NT2/D1 (cell line): ENCODE measurements at regions not wholly inside any gene's neighbourhood (a gene's known extent, or its start where the extent isn't known, plus 50 kb on each side); places are given as distances from the start of the nearest gene placed in this dataset.

ENCODE experiments used
- DNase-seq: peaks from one replicate; pipeline ENCODE4 v3.0.0-alpha.2; 2011; ENCODE audit warnings: low read depth, low spot score
- H3K27me3 ChIP-seq: 2 replicates; pipeline ENCODE4 v1.6.0; 2011; ENCODE audit warnings: mild to moderate bottlenecking; ENCODE audit not compliant: insufficient read length, insufficient read depth
- H3K36me3 ChIP-seq: 2 replicates; pipeline ENCODE4 v1.6.1; 2011; ENCODE audit warnings: mild to moderate bottlenecking, low read length, mixed read lengths; ENCODE audit not compliant: insufficient read depth, insufficient read length
- H3K4me1 ChIP-seq: 2 replicates; pipeline ENCODE4 v1.5.1; 2011; ENCODE audit not compliant: insufficient read depth, insufficient read length
- H3K4me3 ChIP-seq: 2 replicates; pipeline ENCODE4 v1.5.1; 2011; ENCODE audit warnings: low read depth; ENCODE audit not compliant: insufficient read length
- H3K9ac ChIP-seq: 2 replicates; pipeline ENCODE4 v1.6.0; 2011; ENCODE audit warnings: low read depth; ENCODE audit not compliant: insufficient read length
- H3K9me3 ChIP-seq: 2 replicates; pipeline ENCODE4 v1.5.1; 2011; ENCODE audit warnings: mild to moderate bottlenecking, low read length; ENCODE audit not compliant: insufficient read depth
- SUZ12 ChIP-seq: IDR thresholded peaks from 2 replicates; pipeline ENCODE4 v1.6.1; 2011; ENCODE audit not compliant: insufficient read length, insufficient read depth; ENCODE audit errors: extremely low read depth
- YY1 ChIP-seq: IDR thresholded peaks from 2 replicates; pipeline ENCODE4 v1.6.1; 2011; ENCODE audit not compliant: insufficient read length, insufficient read depth
- ZNF274 ChIP-seq: IDR thresholded peaks from 2 replicates; pipeline ENCODE4 v1.6.1; 2011; ENCODE audit warnings: mild to moderate bottlenecking, low read depth, low read length

- TF ChIP-seq ZNF274 = no peak
- no peak for TF ChIP-seq YY1
- TF ChIP-seq SUZ12 = no peak
- Histone ChIP-seq H3K9me3 (no peaks in the 10 kb centered on the region), H3K4me1 (peaks cover 2% of the 10 kb centered on the region), H3K27me3 (no peaks in the 10 kb centered on the region), H3K4me3 (no peak overlapping the region), H3K9ac (no peak overlapping the region), H3K36me3 (no peaks in the 10 kb centered on the region)
- DNase-seq = no peak
Measured at GRCh38 chr5:17426104-17426749, 71.8 kb upstream of the TAF11L2 start.

GRCh38 chr5:17428176-17428800 lies 69.7 kb upstream of the TAF11L2 start:
- TF ChIP-seq ZNF274 = no peak
- TF ChIP-seq YY1 = no peak
- no peak for TF ChIP-seq SUZ12
- Histone ChIP-seq H3K9ac (no peak overlapping the region), H3K27me3 (no peaks in the 10 kb centered on the region), H3K9me3 (no peaks in the 10 kb centered on the region), H3K4me1 (peaks cover 2% of the 10 kb centered on the region), H3K36me3 (no peaks in the 10 kb centered on the region), H3K4me3 (no peak overlapping the region)
- DNase-seq = no peak

GRCh38 chr5:17429353-17429752 lies 68.7 kb upstream of the TAF11L2 start:
- no peaks in the 10 kb centered on the region for H3K27me3 ChIP-seq
- peaks cover 2% of the 10 kb centered on the region for H3K4me1 ChIP-seq
- no peaks in the 10 kb centered on the region for H3K9me3 ChIP-seq
- no peak overlapping the region for H3K9ac ChIP-seq
- no peaks in the 10 kb centered on the region for H3K36me3 ChIP-seq
- H3K4me3 ChIP-seq = no peak overlapping the region
- no peak for DNase-seq
- TF ChIP-seq ZNF274 (no peak), SUZ12 (no peak), YY1 (no peak)

GRCh38 chr5:17430241-17430640 lies 67.8 kb upstream of the TAF11L2 start:
- Histone ChIP-seq H3K27me3 (no peaks in the 10 kb centered on the region), H3K9me3 (no peaks in the 10 kb centered on the region), H3K36me3 (no peaks in the 10 kb centered on the region), H3K4me3 (no peak overlapping the region), H3K4me1 (peaks cover 2% of the 10 kb centered on the region), H3K9ac (no peak overlapping the region)
- no peak for DNase-seq
- TF ChIP-seq YY1 = no peak
- TF ChIP-seq SUZ12 = no peak
- TF ChIP-seq ZNF274 = no peak

GRCh38 chr5:17431272-17432050 lies 66.6 kb upstream of the TAF11L2 start:
- no peak for DNase-seq
- no peaks in the 10 kb centered on the region for H3K36me3 ChIP-seq
- no peaks in the 10 kb centered on the region for H3K27me3 ChIP-seq
- TF ChIP-seq ZNF274 (no peak), SUZ12 (no peak), YY1 (no peak)
- peaks cover 2% of the 10 kb centered on the region for H3K4me1 ChIP-seq
- H3K4me3 ChIP-seq = no peak overlapping the region
- H3K9ac ChIP-seq = no peak overlapping the region
- no peaks in the 10 kb centered on the region for H3K9me3 ChIP-seq

GRCh38 chr5:17432569-17432968 lies 65.5 kb upstream of the TAF11L2 start:
- H3K9me3 ChIP-seq = no peaks in the 10 kb centered on the region
- H3K9ac ChIP-seq = no peak overlapping the region
- H3K4me1 ChIP-seq = peaks cover 2% of the 10 kb centered on the region
- no peaks in the 10 kb centered on the region for H3K36me3 ChIP-seq
- H3K27me3 ChIP-seq = no peaks in the 10 kb centered on the region
- DNase-seq = no peak
- TF ChIP-seq ZNF274 (no peak), SUZ12 (no peak), YY1 (no peak)
- no peak overlapping the region for H3K4me3 ChIP-seq

- Histone ChIP-seq H3K9ac (no peak overlapping the region), H3K4me3 (no peak overlapping the region), H3K9me3 (no peaks in the 10 kb centered on the region), H3K36me3 (no peaks in the 10 kb centered on the region), H3K4me1 (peaks cover 2% of the 10 kb centered on the region), H3K27me3 (no peaks in the 10 kb centered on the region)
- DNase-seq = no peak
- TF ChIP-seq ZNF274 (no peak), SUZ12 (no peak), YY1 (no peak)
Measured at GRCh38 chr5:17433406-17433805, 64.6 kb upstream of the TAF11L2 start.
